ENCODE measurements at regions not wholly inside any gene's neighbourhood (a gene's known extent, or its start where the extent isn't known, plus 50 kb on each side); places are given as distances from the start of the nearest gene placed in this dataset.

DNA sequence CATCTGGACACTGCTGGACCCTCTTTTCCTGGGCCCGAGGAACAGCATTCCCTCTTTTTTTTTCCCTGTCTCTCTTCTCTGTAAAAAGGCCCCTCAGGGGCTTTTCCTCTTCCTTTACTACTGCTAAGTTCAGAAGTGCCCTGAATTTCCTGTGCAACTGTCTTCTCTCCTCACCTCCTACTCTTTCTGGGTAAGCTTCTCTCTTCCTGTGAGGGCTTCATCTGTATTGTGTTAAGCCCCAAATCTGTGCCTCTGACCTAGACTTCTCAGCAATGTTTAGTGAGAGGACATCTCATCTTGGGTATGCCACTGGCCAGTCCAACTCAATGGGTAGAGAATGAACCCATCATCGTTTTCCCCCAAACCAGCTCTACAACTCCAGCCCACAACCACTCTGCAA, 174.2 kb downstream of the PTEN start (continued):
- TF ChIP-seq, protein P1, sequence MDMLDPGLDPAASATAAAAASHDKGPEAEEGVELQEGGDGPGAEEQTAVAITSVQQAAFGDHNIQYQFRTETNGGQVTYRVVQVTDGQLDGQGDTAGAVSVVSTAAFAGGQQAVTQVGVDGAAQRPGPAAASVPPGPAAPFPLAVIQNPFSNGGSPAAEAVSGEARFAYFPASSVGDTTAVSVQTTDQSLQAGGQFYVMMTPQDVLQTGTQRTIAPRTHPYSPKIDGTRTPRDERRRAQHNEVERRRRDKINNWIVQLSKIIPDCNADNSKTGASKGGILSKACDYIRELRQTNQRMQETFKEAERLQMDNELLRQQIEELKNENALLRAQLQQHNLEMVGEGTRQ (IDR thresholded peaks at IDR 0.05; ENCODE audit: low read length): no peak
- TF ChIP-seq, protein P2, sequence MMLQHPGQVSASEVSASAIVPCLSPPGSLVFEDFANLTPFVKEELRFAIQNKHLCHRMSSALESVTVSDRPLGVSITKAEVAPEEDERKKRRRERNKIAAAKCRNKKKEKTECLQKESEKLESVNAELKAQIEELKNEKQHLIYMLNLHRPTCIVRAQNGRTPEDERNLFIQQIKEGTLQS (IDR thresholded peaks at IDR 0.05; ENCODE audit: insufficient read depth, low read depth, low read length): no peak
- no peak for TF ChIP-seq CTCF (IDR thresholded peaks at IDR 0.05; ENCODE audit: control extremely low read depth in 1 of 3, insufficient read depth in 1 of 3, low read depth in 1 of 3, low read length in 3 of 3)
- no peak for TF ChIP-seq BCL11A (IDR thresholded peaks at IDR 0.05; ENCODE audit: low read depth in 2 of 2, low read length in 2 of 2)

Data from H1 (cell line).